ENCODE measurements at regions not wholly inside any gene's neighbourhood (a gene's known extent, or its start where the extent isn't known, plus 50 kb on each side); places are given as distances from the start of the nearest gene placed in this dataset.

DNA sequence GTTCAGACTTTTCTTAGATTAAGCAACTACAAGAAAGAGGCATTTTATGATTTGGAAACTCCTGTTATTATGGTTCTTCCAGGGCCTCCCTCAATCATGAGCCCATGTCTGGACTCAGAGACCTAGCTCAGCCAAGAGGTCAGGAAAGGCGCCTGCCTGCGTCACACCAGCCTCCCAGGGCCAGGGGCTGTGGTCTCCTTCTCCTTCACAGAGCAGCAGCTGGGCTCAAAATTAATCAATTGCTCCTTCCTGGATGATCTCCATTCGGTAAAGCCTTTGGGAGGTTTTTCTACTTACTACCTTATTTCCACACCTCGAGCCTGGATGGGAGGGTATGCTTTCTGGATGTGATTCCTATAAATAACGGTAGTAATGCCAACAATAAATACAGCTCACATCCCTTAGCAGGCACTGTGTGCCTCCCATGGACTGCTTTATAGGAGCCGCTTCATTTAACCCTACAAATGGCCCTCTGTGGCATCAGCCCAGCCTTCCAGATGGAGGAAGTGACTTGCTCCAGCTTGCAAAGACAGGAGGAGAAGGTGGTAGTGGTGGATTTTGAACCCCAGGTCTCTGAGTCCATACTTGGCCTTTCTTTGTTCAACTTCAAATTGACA lies 1445.6 kb downstream of the TBC1D22A start:
- Histone ChIP-seq H3K36me3 (no peaks in the 10 kb centered on the region), H3K9me3 (no peaks in the 10 kb centered on the region), H3K27ac (no peak overlapping the region), H3K27me3 (replicated peaks; ENCODE audit: insufficient read depth) (no peaks in the 10 kb centered on the region), H3K4me1 (ENCODE audit: control insufficient read depth in 1 of 2, low read depth in 2 of 2) (no peaks in the 10 kb centered on the region), H3K4me3 (no peak overlapping the region)
- TF ChIP-seq CTCF (IDR thresholded peaks at IDR 0.05): no peak
- ATAC-seq (ENCODE audit: insufficient number of reproducible peaks, low FRiP score, low read depth) (no peak), DNase-seq (ENCODE audit: low spot score) (no peak)

DNA sequence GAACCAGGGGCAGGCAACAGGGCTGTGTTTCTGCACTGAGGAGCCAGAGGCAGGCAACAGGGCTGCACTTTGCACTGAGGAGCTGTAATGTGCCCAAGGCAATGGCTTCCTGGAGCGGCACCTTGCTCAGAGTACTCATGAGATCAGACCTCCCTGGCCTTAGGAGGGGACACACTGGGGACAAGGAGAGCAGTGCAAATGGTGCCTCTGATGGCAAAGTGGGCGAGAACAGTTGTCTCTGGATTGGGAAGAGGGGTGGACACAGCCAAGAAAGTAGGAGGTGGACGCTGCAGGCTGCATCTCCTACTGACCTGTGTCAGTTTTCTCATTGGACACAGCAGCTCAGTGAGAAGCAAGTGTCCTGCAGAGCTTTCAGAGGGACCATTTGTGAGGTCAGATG lies 1443.3 kb downstream of the TBC1D22A start:
- Histone ChIP-seq H3K4me3 (no peak overlapping the region), H3K27ac (no peak overlapping the region), H3K36me3 (no peaks in the 10 kb centered on the region), H3K9me3 (no peaks in the 10 kb centered on the region), H3K4me1 (ENCODE audit: control insufficient read depth in 1 of 2, low read depth in 2 of 2) (no peaks in the 10 kb centered on the region), H3K27me3 (replicated peaks; ENCODE audit: insufficient read depth) (no peaks in the 10 kb centered on the region)
- ATAC-seq (ENCODE audit: insufficient number of reproducible peaks, low FRiP score, low read depth) (no peak), DNase-seq (ENCODE audit: low spot score) (no peak)
- TF ChIP-seq CTCF (IDR thresholded peaks at IDR 0.05): no peak

- no peak for ATAC-seq (ENCODE audit: insufficient number of reproducible peaks, low FRiP score, low read depth)
- H3K9me3 ChIP-seq: no peaks in the 10 kb centered on the region
- no peaks in the 10 kb centered on the region for H3K36me3 ChIP-seq
- no peak overlapping the region for H3K27ac ChIP-seq
- no peaks in the 10 kb centered on the region for H3K27me3 ChIP-seq (replicated peaks; ENCODE audit: insufficient read depth)
- TF ChIP-seq CTCF (IDR thresholded peaks at IDR 0.05): no peak
- no peak overlapping the region for H3K4me3 ChIP-seq
- no peak for DNase-seq (ENCODE audit: low spot score)
- no peaks in the 10 kb centered on the region for H3K4me1 ChIP-seq (ENCODE audit: control insufficient read depth in 1 of 2, low read depth in 2 of 2)
Measured at GRCh38 chr22:48205161-48205560, 1442.7 kb downstream of the TBC1D22A start.

GRCh38 chr22:48204296-48204695 lies 1441.8 kb downstream of the TBC1D22A start:
- ATAC-seq (ENCODE audit: insufficient number of reproducible peaks, low FRiP score, low read depth) (no peak), DNase-seq (ENCODE audit: low spot score) (no peak)
- H3K4me1 ChIP-seq (ENCODE audit: control insufficient read depth in 1 of 2, low read depth in 2 of 2): no peaks in the 10 kb centered on the region
- no peaks in the 10 kb centered on the region for H3K9me3 ChIP-seq
- no peaks in the 10 kb centered on the region for H3K36me3 ChIP-seq
- H3K27me3 ChIP-seq (replicated peaks; ENCODE audit: insufficient read depth): no peaks in the 10 kb centered on the region
- no peak overlapping the region for H3K27ac ChIP-seq
- no peak overlapping the region for H3K4me3 ChIP-seq
- TF ChIP-seq CTCF (IDR thresholded peaks at IDR 0.05): no peak

- Histone ChIP-seq H3K27me3 (replicated peaks; ENCODE audit: insufficient read depth) (no peaks in the 10 kb centered on the region), H3K27ac (no peak overlapping the region), H3K9me3 (no peaks in the 10 kb centered on the region), H3K36me3 (no peaks in the 10 kb centered on the region), H3K4me3 (no peak overlapping the region), H3K4me1 (ENCODE audit: control insufficient read depth in 1 of 2, low read depth in 2 of 2) (no peaks in the 10 kb centered on the region)
- ATAC-seq (ENCODE audit: insufficient number of reproducible peaks, low FRiP score, low read depth) (no peak), DNase-seq (ENCODE audit: low spot score) (no peak)
- TF ChIP-seq CTCF (IDR thresholded peaks at IDR 0.05): no peak
Measured at GRCh38 chr22:48199667-48200066, 1437.2 kb downstream of the TBC1D22A start.
